HepG2 (cell line): ENCODE measurements at regions not wholly inside any gene's neighbourhood (a gene's known extent, or its start where the extent isn't known, plus 50 kb on each side); places are given as distances from the start of the nearest gene placed in this dataset.
A peak's percentile ranks its signal among the peaks of the same experiment; 100 is the strongest.

Source experiments
- ATAC-seq: fragments of 200-7000 bp; cut with Tn5 transposase; 3 replicates; pipeline ENCODE4 v1.9.1; 2020; ENCODE audit warnings: mild to moderate bottlenecking, moderate library complexity
- BruUV-seq: library from RNA; stranded (reverse); fragments of 400-500 nt; replicated peaks from 2 replicates; lab custom pipeline; 2021; lab: Mats Ljungman, UMichigan
- CTCF ChIA-PET: fragments of 300-600 bp; formaldehyde crosslinking; extraction: SDS; loops from one replicate; lab custom pipeline; 2021; ENCODE audit warnings: low total read pairs, inconsistent platforms, low intra/inter-chr PET ratio; lab: Yijun Ruan, JAX
- POLR2A ChIA-PET: fragments of 350-600 bp; sonication (Branson Sonifier 250); formaldehyde crosslinking; loops from one replicate; lab custom pipeline; 2020; ENCODE audit warnings: antibody characterized with exemption, inconsistent platforms; lab: Yijun Ruan, JAX
- DNase-seq: peaks from one replicate; pipeline ENCODE4 v3.0.0-alpha.2; 2015; ENCODE audit warnings: low spot score
- FAIRE-seq: peaks from 3 replicates; lab custom pipeline; 2011; peaks lifted over from hg19 to GRCh38; lab: Jason Lieb, UNC
- H2AFZ ChIP-seq: one replicate; pipeline ENCODE4 v1.6.1; 2011; ENCODE audit warnings: low read length, inconsistent platforms
- H3K27ac ChIP-seq: fragments of 300-600 bp; 3 replicates; pipeline ENCODE4 v1.8.0; 2011; ENCODE audit warnings: mixed run types, mild to moderate bottlenecking, mixed read lengths, low read length, inconsistent platforms; ENCODE audit not compliant: insufficient read depth; ENCODE audit errors: extremely low read length
- H3K27me3 ChIP-seq, 2 experiments: fragments of 200-600 bp in 1 of 2; 2 replicates in 1 of 2; 3 replicates in 1 of 2; pipeline versions ENCODE4 v1.6.0 to v1.8.0; 2011; ENCODE audit warnings: low read length in 2 of 2, mild to moderate bottlenecking in 2 of 2, moderate library complexity in 2 of 2, inconsistent platforms in 1 of 2; ENCODE audit not compliant: insufficient read depth in 2 of 2, control insufficient read depth in 1 of 2
- H3K36me3 ChIP-seq, 2 experiments: fragments of 200-600 bp in 1 of 2; replicated peaks in 1 of 2; 2 replicates in 1 of 2; 3 replicates in 1 of 2; pipeline versions ENCODE4 v1.5.1 to v1.8.0; 2011; ENCODE audit warnings: low read length in 2 of 2, inconsistent platforms in 1 of 2; ENCODE audit not compliant: insufficient read depth in 2 of 2, control insufficient read depth in 1 of 2
- H3K4me1 ChIP-seq: 2 replicates; pipeline ENCODE4 v1.5.1; 2012; ENCODE audit warnings: low read length, inconsistent platforms; ENCODE audit not compliant: insufficient read depth
- H3K4me2 ChIP-seq: 2 replicates; pipeline ENCODE4 v1.6.0; 2011; ENCODE audit warnings: low read depth, low read length, inconsistent platforms
- H3K4me3 ChIP-seq, 3 experiments: fragments of 200-600 bp in 1 of 3; sonication (generic), shearing (Covaris generic) in 1 of 3; replicated peaks in 1 of 3; 2 replicates each; pipeline ENCODE4 v1.5.1; 2011 to 2016; ENCODE audit warnings: low read length in 3 of 3, inconsistent platforms in 2 of 3, low read depth in 2 of 3, mild to moderate bottlenecking in 2 of 3, control low read depth in 1 of 3, mixed read lengths in 1 of 3; ENCODE audit not compliant: insufficient read depth in 1 of 3
- H3K79me2 ChIP-seq: one replicate; pipeline ENCODE4 v1.6.1; 2011; ENCODE audit warnings: low read length, inconsistent platforms; ENCODE audit not compliant: insufficient read depth
- H3K9ac ChIP-seq: 2 replicates; pipeline ENCODE4 v1.6.0; 2011; ENCODE audit warnings: mild to moderate bottlenecking, low read depth, low read length, inconsistent platforms; ENCODE audit not compliant: insufficient read depth
- H3K9me3 ChIP-seq: 2 replicates; pipeline ENCODE4 v1.5.1; 2012; ENCODE audit warnings: mild to moderate bottlenecking, low read length
- H4K20me1 ChIP-seq: 2 replicates; pipeline ENCODE4 v1.6.0; 2011; ENCODE audit warnings: inconsistent platforms, mild to moderate bottlenecking, low read length, moderate library complexity; ENCODE audit not compliant: insufficient read depth
- HIVEP1 ChIP-seq: sonication (generic); formaldehyde crosslinking; IDR thresholded peaks from 2 replicates; pipeline ENCODE4 v1.4.0; 2020; ENCODE audit warnings: mild to moderate bottlenecking, missing genetic modification reagents
- MAFF ChIP-seq: IDR thresholded peaks from 2 replicates; pipeline ENCODE4 v1.6.1; 2011; ENCODE audit warnings: low read depth, low read length, improper control_type of control experiment
- MAFK ChIP-seq, 2 experiments: IDR thresholded peaks in 1 of 2; conservative IDR thresholded peaks in 1 of 2; 2 replicates each; pipeline ENCODE4 v1.6.1; 2011; ENCODE audit warnings: improper control_type of control experiment in 2 of 2, low read length in 2 of 2
- PAF1 ChIP-seq: IDR thresholded peaks from 2 replicates; pipeline ENCODE4 v1.6.1; 2016; ENCODE audit warnings: missing genetic modification reagents, missing compliant biosample characterization
- PAX8 ChIP-seq: sonication (generic); formaldehyde crosslinking; IDR thresholded peaks from 2 replicates; pipeline ENCODE4 v1.8.0; 2022; ENCODE audit warnings: mild to moderate bottlenecking, missing genetic modification reagents, borderline replicate concordance
- REPIN1 ChIP-seq: sonication (generic); formaldehyde crosslinking; IDR thresholded peaks from 2 replicates; pipeline ENCODE4 v1.8.0; 2022; ENCODE audit warnings: missing genetic modification reagents, low read depth, mild to moderate bottlenecking, borderline replicate concordance
- SP5 ChIP-seq: IDR thresholded peaks from 2 replicates; pipeline ENCODE4 v1.6.1; 2016; ENCODE audit warnings: low read depth, borderline replicate concordance
- ZMYM4 ChIP-seq: sonication (generic); formaldehyde crosslinking; IDR thresholded peaks from 2 replicates; pipeline ENCODE4 v1.8.1; 2023; ENCODE audit warnings: mild to moderate bottlenecking, missing genetic modification reagents
- ZNF326 ChIP-seq: sonication (generic); formaldehyde crosslinking; IDR thresholded peaks from 2 replicates; pipeline ENCODE4 v1.4.0; 2020; ENCODE audit warnings: missing genetic modification reagents, borderline replicate concordance
- WGBS: methylation state at CpG from one replicate; pipeline ENCODE4 v1.1.6; 2017; ENCODE audit warnings: low lambda C conversion rate; 5-methylcytosine and 5-hydroxymethylcytosine counted together
- in situ Hi-C: cut with HindIII; loops from 2 replicates; pipeline ENCODE4 v1.10.0; 2017; ENCODE audit warnings: low pct_unique_long_range_greater_than_20kb; ENCODE audit not compliant: extremely low pct_ligation_motif_present
- intact Hi-C: fragments of 100-400 bp; cut with micrococcal nuclease; formaldehyde crosslinking; loops from one replicate; pipeline ENCODE4 v1.10.0; 2022; ENCODE audit not compliant: unreplicated experiment

GRCh38 chr5:174217527-174217926 is 172.0 kb downstream of the NSG2 start:
- FAIRE-seq (no peak), ATAC-seq (no peak), DNase-seq (no peak)
- H3K27me3 ChIP-seq: peaks cover 3 to 16% of the 10 kb centered on the region in 2 experiments; a peak in 3 of 5 replicates
- H3K27ac ChIP-seq: no peak overlapping the region
- H3K4me2 ChIP-seq: no peak overlapping the region
- no TSS peak for BruUV-seq
- WGBS: 0% methylated on average over 1 of the region's 1 CpG
- TF ChIP-seq REPIN1 (CRISPR knock-in tag) (no peak), PAX8 (CRISPR knock-in tag) (no peak), ZNF326 (CRISPR knock-in tag) (no peak), ZMYM4 (no peak), PAF1 (CRISPR knock-in tag) (no peak)
- intact Hi-C loops (no loop called here), in situ Hi-C loops (no loop called here)
- no peak overlapping the region for H3K9ac ChIP-seq
- H4K20me1 ChIP-seq: no peaks in the 10 kb centered on the region
- CTCF ChIA-PET: no interaction called here
- no peak overlapping the region for H2AFZ ChIP-seq
- no peak overlapping the region for H3K4me3 ChIP-seq
- no peaks in the 10 kb centered on the region for H3K4me1 ChIP-seq
- POLR2A ChIA-PET: no interaction called here
- no peaks in the 10 kb centered on the region for H3K79me2 ChIP-seq
- H3K9me3 ChIP-seq: no peaks in the 10 kb centered on the region
- no peaks in the 10 kb centered on the region for H3K36me3 ChIP-seq

- BruUV-seq: no TSS peak
Measured at GRCh38 chr5:174218162-174218561, 172.7 kb downstream of the NSG2 start.

More at GRCh38 chr5:174218162-174218561, 172.7 kb downstream of the NSG2 start:
- Histone ChIP-seq H3K4me3 (no peak overlapping the region), H2AFZ (no peak overlapping the region), H3K27me3 (peaks cover 3 to 16% of the 10 kb centered on the region in 2 experiments; a peak in 3 of 5 replicates), H3K27ac (no peak overlapping the region), H3K36me3 (no peaks in the 10 kb centered on the region), H3K4me1 (no peaks in the 10 kb centered on the region), H3K9me3 (no peaks in the 10 kb centered on the region), H3K79me2 (no peaks in the 10 kb centered on the region), H3K9ac (no peak overlapping the region), H4K20me1 (no peaks in the 10 kb centered on the region), H3K4me2 (no peak overlapping the region)
- intact Hi-C loops (no loop called here), in situ Hi-C loops (no loop called here)
- ATAC-seq (no peak), DNase-seq (no peak), FAIRE-seq (no peak)
- TF ChIP-seq SP5 (CRISPR knock-in tag) (no peak), MAFF (peak; percentile 92), MAFK (conservative IDR thresholded peaks at IDR 0.05 in 1 of 2, IDR thresholded peaks at IDR 0.05 in 1 of 2; ENCODE audit: low read length in 2 of 2) (peak; percentile 76 to 93), HIVEP1 (no peak)
- WGBS: 8% methylated on average over 2 of the region's 2 CpGs
- ChIA-PET CTCF (no interaction called here), POLR2A (no interaction called here)
